K562 (cell line): ENCODE measurements at regions not wholly inside any gene's neighbourhood (a gene's known extent, or its start where the extent isn't known, plus 50 kb on each side); places are given as distances from the start of the nearest gene placed in this dataset.
"Not testable (repeated sequence)": the region's sequence is repeated elsewhere in the genome, so short reads cannot be mapped to it uniquely, and the experiment has no call there.

ENCODE experiments used
- CHD2 ChIP-seq: IDR thresholded peaks from 2 replicates; pipeline ENCODE4 v1.6.1; 2011; ENCODE audit warnings: low read depth, low read length
- CTCF ChIP-seq, 3 experiments: IDR thresholded peaks in 2 of 3; conservative IDR thresholded peaks in 1 of 3; 2 replicates each; pipeline ENCODE4 v1.5.1; 2011 to 2012; ENCODE audit warnings: low read length in 3 of 3, mild to moderate bottlenecking in 3 of 3, control low read depth in 2 of 3, improper control_type of control experiment in 1 of 3, inconsistent platforms in 1 of 3, low read depth in 1 of 3, mixed read lengths in 1 of 3, moderate library complexity in 1 of 3; ENCODE audit not compliant: insufficient read depth in 2 of 3
- E2F1 ChIP-seq: sonication (generic); formaldehyde crosslinking; IDR thresholded peaks from 2 replicates; pipeline ENCODE4 v1.8.1; 2023; ENCODE audit warnings: mild to moderate bottlenecking, missing genetic modification reagents, moderate library complexity
- L3MBTL2 ChIP-seq: fragments of 450-650 bp; IDR thresholded peaks from 2 replicates; pipeline ENCODE4 v1.6.1; 2016; ENCODE audit warnings: mild to moderate bottlenecking, moderate library complexity
- MED1 ChIP-seq: sonication (generic); formaldehyde crosslinking; IDR thresholded peaks from 2 replicates; pipeline ENCODE4 v1.8.1; 2023; ENCODE audit warnings: missing genetic modification reagents, borderline replicate concordance
- POLR2A ChIP-seq: fragments of 450-650 bp; conservative IDR thresholded peaks from 2 replicates; pipeline ENCODE4 v1.6.1; 2016
- SNAPC5 ChIP-seq: fragments of 250-450 bp; sonication (Bioruptor Pico); IDR thresholded peaks from 2 replicates; pipeline ENCODE4 v1.8.0; 2021; ENCODE audit warnings: moderate library complexity, mild to moderate bottlenecking, inconsistent platforms
- STAG1 ChIP-seq: sonication (generic); formaldehyde crosslinking; IDR thresholded peaks from 2 replicates; pipeline ENCODE4 v1.5.0; 2020; ENCODE audit warnings: missing genetic modification reagents, borderline replicate concordance
- YBX1 ChIP-seq: fragments of 450-650 bp; IDR thresholded peaks from 2 replicates; pipeline ENCODE4 v1.7.1; 2016; ENCODE audit warnings: mild to moderate bottlenecking

GRCh38 chr21:5165829-5166228 lies 5355.6 kb upstream of the TPTE start:
- TF ChIP-seq CTCF (IDR thresholded peaks at IDR 0.05 in 2 of 3, conservative IDR thresholded peaks at IDR 0.05 in 1 of 3; ENCODE audit: insufficient read depth in 2 of 3, low read depth in 1 of 3, low read length in 3 of 3); L3MBTL2; YBX1; MED1 (CRISPR knock-in tag); POLR2A; E2F1 (CRISPR knock-in tag); CHD2; SNAPC5 (CRISPR knock-in tag); STAG1 (CRISPR knock-in tag): not testable (repeated sequence)
